ENCODE measurements at regions not wholly inside any gene's neighbourhood (a gene's known extent, or its start where the extent isn't known, plus 50 kb on each side); places are given as distances from the start of the nearest gene placed in this dataset.

GRCh38 chr7:37633048-37633447 is 50.5 kb upstream of the GPR141 start:
- Histone ChIP-seq H3K4me3 (ENCODE audit: low read length) (no peak overlapping the region), H2AFZ (ENCODE audit: low read depth, low read length) (no peak overlapping the region), H3K36me3 (replicated peaks; ENCODE audit: low read depth, low read length) (no peaks in the 10 kb centered on the region), H3K27ac (ENCODE audit: low read length) (no peak overlapping the region), H3K27me3 (ENCODE audit: low read depth, low read length) (peaks cover 19% of the 10 kb centered on the region), H4K20me1 (ENCODE audit: insufficient read depth, low read length) (no peaks in the 10 kb centered on the region), H3K4me2 (ENCODE audit: low read length) (no peak overlapping the region), H3K9ac (ENCODE audit: low read length) (no peak overlapping the region), H3K9me3 (ENCODE audit: insufficient read depth, low read length) (no peaks in the 10 kb centered on the region), H3K4me1 (ENCODE audit: low read length) (no peaks in the 10 kb centered on the region), H3K79me2 (ENCODE audit: low read length) (no peaks in the 10 kb centered on the region)
- TF ChIP-seq EZH2phosphoT487 (IDR thresholded peaks at IDR 0.05; ENCODE audit: low read depth) (no peak), CTCF (IDR thresholded peaks at IDR 0.05; ENCODE audit: low read depth, low read length) (no peak)
